ENCODE measurements at regions not wholly inside any gene's neighbourhood (a gene's known extent, or its start where the extent isn't known, plus 50 kb on each side); places are given as distances from the start of the nearest gene placed in this dataset.

DNA sequence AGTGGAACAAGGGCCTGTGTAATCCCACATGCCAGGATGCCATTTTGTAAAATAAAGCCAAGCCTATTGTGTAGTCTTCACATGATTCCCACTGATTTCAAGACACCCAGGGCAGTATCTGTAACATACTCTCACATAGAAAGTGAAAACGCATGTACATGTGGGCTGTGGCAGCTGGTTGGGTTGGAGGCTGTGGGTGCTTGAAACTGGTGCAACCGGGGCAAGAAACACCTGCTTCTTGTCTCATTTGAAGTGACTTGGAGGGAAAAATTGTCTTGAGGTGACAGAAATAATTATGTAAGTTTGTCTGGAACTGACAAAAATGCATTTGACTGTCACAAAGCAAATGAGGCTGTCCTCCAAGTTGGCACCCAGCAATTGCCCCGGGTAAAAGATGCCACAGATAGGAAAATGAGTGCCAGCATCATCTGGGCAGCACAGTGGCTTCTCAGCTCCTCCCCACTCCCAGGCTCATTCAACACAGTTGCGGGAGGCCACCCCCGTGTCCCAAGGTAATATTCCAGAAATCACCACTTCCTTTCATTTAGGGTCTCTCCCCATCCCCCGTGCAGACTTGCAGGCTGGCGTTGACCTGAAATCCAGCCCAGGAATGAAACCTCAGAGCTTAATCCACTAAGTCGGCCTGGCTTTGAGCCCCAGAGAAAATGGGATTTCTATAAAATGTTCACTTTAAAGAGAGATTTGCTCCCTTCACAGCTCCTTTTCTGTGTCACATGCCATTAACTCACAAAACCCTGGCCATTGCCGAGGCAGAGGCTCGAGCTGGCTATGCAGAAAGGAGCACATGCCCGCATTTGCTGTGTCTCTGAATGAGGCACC, 293.9 kb upstream of the PARD3B start:
- no peaks in the 10 kb centered on the region for H3K9me3 ChIP-seq (replicated peaks in 1 of 3)
- no peaks in the 10 kb centered on the region for H3K4me1 ChIP-seq (replicated peaks in 1 of 2)
- no peak overlapping the region for H3K4me3 ChIP-seq
- no peak for DNase-seq
- no peak overlapping the region for H3K27ac ChIP-seq
- intact Hi-C loops (cut with DNase I), result no loop called here
- no peaks in the 10 kb centered on the region for H3K27me3 ChIP-seq
- H3K36me3 ChIP-seq (replicated peaks in 1 of 2), result no peaks in the 10 kb centered on the region
- WGBS, 4 donors, result 85 to 94% (median 90%) methylated on average over 11 of the region's 11 CpGs
- TF ChIP-seq, protein P1, sequence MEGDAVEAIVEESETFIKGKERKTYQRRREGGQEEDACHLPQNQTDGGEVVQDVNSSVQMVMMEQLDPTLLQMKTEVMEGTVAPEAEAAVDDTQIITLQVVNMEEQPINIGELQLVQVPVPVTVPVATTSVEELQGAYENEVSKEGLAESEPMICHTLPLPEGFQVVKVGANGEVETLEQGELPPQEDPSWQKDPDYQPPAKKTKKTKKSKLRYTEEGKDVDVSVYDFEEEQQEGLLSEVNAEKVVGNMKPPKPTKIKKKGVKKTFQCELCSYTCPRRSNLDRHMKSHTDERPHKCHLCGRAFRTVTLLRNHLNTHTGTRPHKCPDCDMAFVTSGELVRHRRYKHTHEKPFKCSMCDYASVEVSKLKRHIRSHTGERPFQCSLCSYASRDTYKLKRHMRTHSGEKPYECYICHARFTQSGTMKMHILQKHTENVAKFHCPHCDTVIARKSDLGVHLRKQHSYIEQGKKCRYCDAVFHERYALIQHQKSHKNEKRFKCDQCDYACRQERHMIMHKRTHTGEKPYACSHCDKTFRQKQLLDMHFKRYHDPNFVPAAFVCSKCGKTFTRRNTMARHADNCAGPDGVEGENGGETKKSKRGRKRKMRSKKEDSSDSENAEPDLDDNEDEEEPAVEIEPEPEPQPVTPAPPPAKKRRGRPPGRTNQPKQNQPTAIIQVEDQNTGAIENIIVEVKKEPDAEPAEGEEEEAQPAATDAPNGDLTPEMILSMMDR (IDR thresholded peaks at IDR 0.05), result no peak
- no peak for TF ChIP-seq POLR2A (IDR thresholded peaks at IDR 0.05)

DNA sequence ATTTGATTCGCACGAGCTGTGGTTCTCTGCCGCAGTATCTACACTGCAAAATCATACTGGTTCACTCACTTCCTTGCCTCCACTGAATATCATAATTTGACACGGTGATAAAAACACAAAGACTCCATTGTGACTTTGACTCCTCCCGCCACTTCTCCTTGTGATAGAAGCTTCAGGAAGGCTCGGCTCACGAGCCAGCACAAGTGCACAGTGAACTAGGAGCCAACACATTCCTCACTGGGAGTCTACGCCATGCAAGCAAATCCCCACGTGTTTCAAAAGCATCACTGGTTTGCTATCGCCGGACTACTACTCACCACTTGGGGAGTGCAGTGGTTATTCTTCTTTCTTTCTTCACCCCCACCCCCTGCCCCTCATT, 293.3 kb upstream of the PARD3B start:
- Histone ChIP-seq H3K4me1 (replicated peaks in 1 of 2) (peaks cover under 1 to 3% of the 10 kb centered on the region in 2 donors), H3K9me3 (replicated peaks in 1 of 3) (no peaks in the 10 kb centered on the region), H3K36me3 (replicated peaks in 1 of 2) (no peaks in the 10 kb centered on the region), H3K4me3 (no peak overlapping the region), H3K27ac (no peak overlapping the region), H3K27me3 (no peaks in the 10 kb centered on the region)
- WGBS, 4 donors, result 73 to 91% (median 84%) methylated on average over 10 to 11 of the region's 11 CpGs
- no peak for DNase-seq
- TF ChIP-seq POLR2A (IDR thresholded peaks at IDR 0.05), result no peak
- TF ChIP-seq, protein P1 (IDR thresholded peaks at IDR 0.05), result no peak
- intact Hi-C loops (cut with DNase I), result no loop called here

DNA sequence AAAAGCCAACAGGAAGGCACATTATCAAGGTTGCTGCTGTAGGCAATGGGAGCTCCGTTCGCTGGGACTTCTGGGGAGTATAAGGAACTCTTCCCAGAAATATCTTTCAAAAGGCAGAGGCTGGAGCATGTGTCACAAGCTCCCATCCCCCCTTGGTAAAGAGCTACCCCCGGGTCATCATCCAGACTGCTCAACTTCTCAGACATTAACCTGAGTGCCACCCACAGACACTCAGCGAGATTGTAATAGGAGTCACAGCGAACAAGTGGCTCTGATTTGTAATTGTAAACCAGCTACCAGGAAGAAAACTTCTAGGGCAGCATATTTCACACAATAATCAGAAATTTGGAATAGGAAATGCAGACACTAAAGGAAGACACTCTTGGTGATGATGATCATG, 290.2 kb upstream of the PARD3B start:
- no peak for DNase-seq
- Histone ChIP-seq H3K27ac (no peak overlapping the region), H3K27me3 (no peaks in the 10 kb centered on the region), H3K36me3 (replicated peaks in 1 of 2) (no peaks in the 10 kb centered on the region), H3K4me3 (no peak overlapping the region), H3K9me3 (replicated peaks in 1 of 3) (no peaks in the 10 kb centered on the region), H3K4me1 (replicated peaks in 1 of 2) (peaks cover 8 to 11% of the 10 kb centered on the region in 2 donors)
- no peak for TF ChIP-seq POLR2A (IDR thresholded peaks at IDR 0.05)
- TF ChIP-seq, protein P1 (IDR thresholded peaks at IDR 0.05), result no peak
- 92 to 96% (median 93%) methylated on average over 4 to 5 of the region's 5 CpGs for WGBS, 4 donors
- intact Hi-C loops (cut with DNase I), result no loop called here

DNA sequence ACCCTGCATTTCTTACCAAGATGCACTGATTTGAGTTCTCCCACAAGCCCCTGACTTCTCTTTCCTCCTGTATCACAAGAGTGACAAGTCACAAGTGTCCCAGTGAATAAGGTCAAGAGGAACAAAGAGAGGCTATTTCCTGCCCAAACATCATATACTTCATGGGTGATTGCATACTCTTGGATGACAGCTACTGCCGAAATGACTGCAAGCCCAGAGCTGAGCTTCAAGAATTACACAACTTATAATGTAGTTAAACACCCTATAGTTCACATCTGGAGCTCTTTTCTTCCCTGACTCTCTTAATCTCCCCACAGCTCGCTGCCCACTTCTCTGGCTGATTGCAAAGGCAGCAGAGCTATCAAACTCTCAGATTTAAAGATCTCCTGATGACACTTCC, 289.7 kb upstream of the PARD3B start:
- Histone ChIP-seq H3K27me3 (no peaks in the 10 kb centered on the region), H3K4me3 (no peak overlapping the region), H3K9me3 (replicated peaks in 1 of 3) (no peaks in the 10 kb centered on the region), H3K4me1 (replicated peaks in 1 of 2) (peaks cover 8 to 11% of the 10 kb centered on the region in 2 donors), H3K36me3 (replicated peaks in 1 of 2) (no peaks in the 10 kb centered on the region), H3K27ac (no peak overlapping the region)
- intact Hi-C loops (cut with DNase I), result no loop called here
- TF ChIP-seq, protein P1 (IDR thresholded peaks at IDR 0.05), result no peak
- no peak for TF ChIP-seq POLR2A (IDR thresholded peaks at IDR 0.05)
- no peak for DNase-seq
- 66 to 80% (median 79%) methylated on average over 2 of the region's 2 CpGs for WGBS, 4 donors
